ENCODE measurements at regions not wholly inside any gene's neighbourhood (a gene's known extent, or its start where the extent isn't known, plus 50 kb on each side); places are given as distances from the start of the nearest gene placed in this dataset.
"Not testable (repeated sequence)": the region's sequence is repeated elsewhere in the genome, so short reads cannot be mapped to it uniquely, and the experiment has no call there.

DNA sequence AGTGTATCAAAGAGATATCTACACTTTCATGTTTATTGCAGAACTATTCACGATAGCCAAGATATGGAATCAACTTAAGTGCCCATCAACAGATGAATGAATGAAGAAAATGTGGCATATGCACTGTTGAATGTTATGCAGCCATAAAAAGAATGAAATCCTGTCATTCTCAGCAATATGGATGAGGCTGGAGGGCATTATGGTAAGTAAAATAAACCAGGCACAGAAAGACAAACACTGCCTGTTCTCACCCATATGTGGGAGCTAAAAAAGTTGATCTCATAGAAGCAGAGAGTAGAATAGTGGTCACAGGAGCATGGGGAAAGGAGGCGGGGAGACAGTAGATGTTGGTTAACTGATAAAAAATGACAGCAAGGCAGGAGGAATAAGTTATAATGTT lies 561.8 kb downstream of the TOX3 start:
- FAIRE-seq (no peak), DNase-seq (ENCODE audit: low spot score in 2 of 2) (no peak)

DNA sequence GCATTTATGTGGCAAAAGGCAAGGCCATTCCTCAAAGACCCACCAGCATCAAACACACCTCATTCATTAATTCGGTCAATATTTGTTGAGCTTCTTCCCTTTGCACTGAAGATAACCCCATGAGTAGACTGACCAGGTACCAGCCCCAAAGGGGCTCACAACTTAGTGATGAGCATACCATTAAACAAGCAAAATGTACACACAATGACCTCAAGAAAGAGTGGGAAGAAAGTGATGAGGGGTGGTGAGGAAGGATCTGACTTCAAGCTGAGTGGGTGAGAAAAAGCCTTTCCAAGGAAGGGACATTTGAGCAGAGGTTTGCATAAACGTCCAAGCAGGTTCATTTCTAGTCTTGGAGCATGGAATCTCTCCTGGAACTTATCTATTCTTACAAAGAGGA lies 562.5 kb downstream of the TOX3 start:
- FAIRE-seq = no peak
- DNase-seq (ENCODE audit: low spot score in 2 of 2) = no peak

DNA sequence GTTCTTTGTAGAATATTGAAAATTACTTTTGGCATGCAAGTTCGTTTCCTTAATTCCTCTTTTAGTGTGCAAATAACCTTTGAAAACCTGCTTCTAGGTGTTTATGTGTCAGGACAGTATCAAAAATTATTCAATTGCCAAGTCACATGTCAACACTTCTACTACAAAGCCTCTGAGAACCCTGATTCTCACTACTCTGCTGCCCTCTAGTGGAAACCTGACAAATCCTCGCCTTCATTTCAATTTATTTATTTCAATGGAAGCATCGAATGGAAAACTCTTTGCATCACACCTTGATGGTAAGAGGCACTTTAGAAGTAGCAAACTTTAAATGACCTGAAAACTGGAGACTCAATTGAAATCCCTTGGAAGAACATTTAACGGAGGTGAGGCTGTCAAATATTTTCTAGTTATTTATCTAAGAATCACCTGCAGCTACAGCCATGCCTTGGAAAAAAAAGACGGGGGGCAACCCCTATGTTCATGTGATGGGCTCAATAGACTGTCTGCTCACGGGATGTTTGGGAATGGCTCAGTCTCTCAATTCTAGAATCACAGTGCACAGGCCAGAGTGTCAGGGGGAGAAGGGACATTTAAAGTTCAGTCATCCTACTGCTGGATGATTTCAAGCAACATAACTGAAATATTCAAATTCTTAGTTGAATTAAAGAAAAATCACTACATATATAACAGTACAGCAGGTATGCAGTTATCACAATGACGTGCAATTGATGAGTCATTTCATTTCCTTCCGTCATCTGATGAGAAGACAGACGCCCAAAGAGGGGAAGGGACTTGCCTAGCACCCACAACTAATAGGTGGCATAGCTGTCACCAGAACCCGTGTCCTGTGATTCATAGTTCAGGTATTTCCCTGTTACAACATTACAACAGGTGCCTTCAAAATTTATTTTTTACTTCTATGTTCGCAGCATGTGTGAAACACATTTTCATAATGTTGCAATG lies 563.9 kb downstream of the TOX3 start:
- DNase-seq (ENCODE audit: low spot score in 2 of 2) (peak; percentile 35 to 45), FAIRE-seq (peak; percentile 92)

DNA sequence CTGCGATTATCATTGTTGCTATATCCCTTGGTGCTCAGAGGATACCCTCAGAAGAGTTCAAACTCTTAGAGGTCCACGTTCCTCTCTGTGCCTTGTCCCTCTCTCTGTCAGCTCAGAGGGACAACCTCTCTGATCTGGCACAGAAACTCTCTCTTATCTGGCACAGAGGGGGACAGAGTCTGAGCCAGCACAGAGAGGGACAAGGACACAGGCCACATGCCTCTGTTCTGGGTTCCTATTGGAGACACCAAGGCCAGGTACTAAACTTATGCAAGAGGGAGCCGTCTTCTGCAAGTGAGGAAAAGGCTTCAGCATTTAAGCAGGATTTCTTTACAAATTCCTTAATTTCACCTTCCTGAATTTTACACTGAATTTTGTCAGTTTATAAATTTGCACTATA lies 565.2 kb downstream of the TOX3 start:
- DNase-seq (ENCODE audit: low spot score in 2 of 2) (no peak), FAIRE-seq (no peak)

DNA sequence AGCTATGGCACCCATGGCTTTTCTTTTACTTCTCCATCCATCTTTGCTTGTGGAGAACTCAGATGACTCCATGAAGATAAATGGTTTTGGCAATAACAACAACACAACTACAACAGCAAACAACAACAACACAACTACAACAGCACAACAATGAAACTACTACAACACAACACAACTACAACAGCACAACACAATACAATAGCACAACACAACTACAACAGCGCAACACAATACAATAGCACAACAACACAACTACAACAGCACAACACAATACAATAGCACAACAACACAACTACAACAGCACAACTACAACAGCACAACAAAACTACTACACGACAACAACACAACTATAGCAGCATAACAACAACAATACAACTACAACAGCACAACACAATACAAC lies 569.4 kb downstream of the TOX3 start:
- FAIRE-seq; DNase-seq (ENCODE audit: low spot score in 2 of 2): not testable (repeated sequence)

DNA sequence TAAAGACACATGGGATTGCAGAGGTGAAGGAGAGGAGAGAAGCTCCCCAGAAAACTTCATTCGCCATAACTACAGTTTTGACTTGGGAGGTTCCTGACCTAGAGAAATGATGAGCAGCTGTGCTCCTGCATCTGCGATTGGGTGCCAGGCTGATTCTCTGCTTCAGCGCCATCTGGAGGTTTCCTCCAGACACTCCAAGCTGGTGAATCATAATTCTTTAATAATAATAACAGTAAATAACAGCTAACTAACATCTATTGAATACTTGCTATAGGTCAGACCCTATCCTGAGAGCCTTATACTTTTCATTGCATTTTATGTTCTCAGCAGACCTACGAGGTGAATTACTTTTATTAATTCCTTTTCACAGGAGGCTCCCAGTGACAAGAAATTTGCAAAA lies 575.8 kb downstream of the TOX3 start:
- no peak for DNase-seq (ENCODE audit: low spot score in 2 of 2)
- FAIRE-seq = no peak

DNA sequence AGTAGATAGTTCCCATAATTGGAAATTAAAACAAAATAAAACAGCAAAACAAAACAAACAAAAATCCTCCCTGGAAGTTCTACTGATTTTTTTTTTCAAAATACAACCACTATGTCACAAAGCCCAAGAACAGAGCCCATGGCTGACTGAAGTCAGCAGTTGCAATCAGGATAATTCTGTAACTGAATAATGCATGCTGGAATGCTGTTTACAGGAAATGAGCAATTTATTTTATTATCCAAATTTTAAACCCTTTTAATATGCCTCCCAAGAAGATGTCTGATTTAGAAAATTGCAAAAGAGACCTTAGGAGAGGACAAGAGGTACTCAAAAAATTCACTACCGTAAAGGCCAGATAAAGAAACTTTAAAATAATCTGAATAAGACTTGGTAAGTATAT lies 578.2 kb downstream of the TOX3 start:
- FAIRE-seq = no peak
- DNase-seq (ENCODE audit: low spot score in 2 of 2) = no peak

DNA sequence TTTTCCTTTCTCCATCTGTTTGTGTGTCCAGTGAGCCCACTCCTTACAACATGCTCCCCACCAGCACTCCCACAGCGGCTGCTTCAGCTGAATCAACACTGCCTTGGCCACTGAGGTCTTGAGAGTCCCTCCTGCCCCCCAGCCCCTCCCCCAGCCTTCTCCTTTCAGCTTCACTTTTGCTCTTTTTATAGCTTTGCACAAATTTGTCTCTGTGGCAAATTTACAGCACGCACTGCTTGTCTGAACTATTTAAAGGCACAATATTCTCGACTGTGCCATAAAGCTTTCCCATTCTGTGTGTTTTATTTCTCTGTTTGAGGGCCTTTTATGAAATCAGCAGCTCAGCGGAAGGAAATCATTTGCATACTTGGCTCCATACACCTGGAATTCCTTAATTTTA lies 579.3 kb downstream of the TOX3 start:
- no peak for DNase-seq (ENCODE audit: low spot score in 2 of 2)
- no peak for FAIRE-seq

DNA sequence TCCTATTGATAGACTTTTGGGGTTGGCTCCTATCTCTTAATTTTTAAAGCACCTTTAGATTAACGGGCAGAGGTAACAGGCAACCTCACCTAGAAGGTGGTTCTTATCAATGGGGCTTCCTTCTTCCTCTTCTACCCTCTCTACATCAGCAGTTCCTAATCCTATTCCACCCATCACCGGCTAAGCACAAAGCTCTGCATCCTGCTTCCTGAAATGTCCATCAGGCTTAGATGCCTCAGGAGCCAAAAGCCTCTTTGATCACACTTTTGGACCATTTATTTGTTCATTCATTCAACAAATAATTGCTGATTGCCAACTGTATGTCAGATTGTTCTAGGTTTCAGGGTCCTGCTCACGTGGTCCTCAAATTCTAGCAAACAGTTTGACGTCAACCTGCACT lies 586.0 kb downstream of the TOX3 start:
- no peak for DNase-seq (ENCODE audit: low spot score in 2 of 2)
- FAIRE-seq = no peak

DNA sequence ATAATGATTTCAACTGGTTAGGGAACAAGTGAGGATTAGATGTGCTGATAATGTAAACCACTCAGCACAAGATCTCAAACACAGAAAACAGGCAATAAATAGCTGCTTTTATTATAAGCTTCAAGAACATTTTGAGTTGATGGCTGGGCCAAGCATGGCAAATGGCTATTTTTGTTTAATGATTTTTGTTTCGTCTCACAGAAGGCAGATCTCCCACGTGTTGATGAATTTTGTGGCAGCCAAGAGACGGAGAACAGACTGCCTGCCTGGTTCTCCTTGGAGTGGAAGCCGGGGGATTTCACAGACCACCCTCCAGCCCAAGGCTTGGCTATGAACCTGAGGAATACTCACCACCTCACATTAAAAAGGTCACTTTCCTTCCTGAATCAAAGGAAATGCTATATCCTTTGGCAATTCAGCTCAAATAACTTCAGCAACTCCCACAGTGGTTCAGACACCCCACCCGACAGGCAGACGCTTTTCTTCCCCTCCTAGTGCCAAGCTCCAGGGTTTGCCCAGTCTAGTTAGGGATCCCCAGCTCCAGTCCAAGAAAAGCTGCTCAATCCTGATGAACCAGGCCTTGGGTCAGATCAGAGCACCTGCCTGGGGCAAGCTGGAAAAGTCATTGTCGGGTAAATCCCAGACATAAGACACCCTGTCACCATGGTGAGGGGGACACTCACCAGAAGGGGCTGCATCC lies 593.5 kb downstream of the TOX3 start:
- FAIRE-seq (no peak), DNase-seq (ENCODE audit: low spot score in 2 of 2) (no peak)

DNA sequence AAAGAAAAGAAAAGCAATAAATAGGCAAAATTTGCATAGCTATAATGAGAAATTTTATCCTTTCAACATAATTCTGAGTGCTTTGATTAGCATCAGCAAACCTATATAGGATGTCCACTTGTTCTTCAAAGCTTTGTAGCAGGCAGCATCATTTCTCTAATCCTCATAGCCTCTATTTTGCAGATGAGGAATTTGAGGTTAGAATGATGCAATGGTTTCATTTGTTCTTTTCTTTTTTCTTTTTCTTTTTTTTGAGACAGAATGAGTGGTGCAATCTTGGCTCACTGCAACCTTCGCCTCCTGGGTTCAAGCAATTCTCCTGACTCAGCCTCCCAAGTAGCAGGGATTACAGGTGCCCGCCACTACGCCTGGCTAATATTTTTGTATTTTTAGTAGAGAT lies 594.4 kb downstream of the TOX3 start:
- DNase-seq (ENCODE audit: low spot score in 2 of 2) = no peak
- FAIRE-seq = no peak

DNA sequence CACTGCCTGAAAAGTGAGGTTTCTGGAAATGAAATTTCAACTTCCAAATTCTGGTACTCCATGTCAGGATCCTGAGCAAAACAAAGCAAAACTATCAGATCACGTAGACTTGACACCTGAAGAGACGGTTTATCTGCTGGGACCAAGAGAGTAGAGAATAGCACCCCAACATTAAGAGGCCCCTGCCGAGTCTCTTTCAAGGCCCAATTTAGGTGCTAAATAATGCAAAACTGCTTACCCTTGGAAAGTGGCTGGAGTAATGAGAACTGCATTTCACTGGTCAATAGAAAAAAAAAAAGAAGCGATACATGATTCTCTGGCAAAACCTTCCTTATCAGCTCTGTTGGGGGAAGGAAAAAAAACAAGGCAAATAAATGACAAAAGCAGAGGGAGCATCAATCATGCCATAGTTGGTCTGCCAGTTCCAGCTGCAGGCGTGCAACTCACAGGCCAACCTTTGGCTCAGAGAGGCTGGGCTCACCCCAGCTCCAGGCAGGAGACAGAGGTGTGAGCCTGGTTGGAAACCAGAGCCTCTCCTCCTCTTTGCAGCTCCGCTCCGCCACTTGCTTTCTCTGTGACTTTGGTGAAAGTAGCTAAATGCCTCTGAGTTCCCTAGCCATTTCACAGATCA lies 595.2 kb downstream of the TOX3 start:
- DNase-seq (ENCODE audit: low spot score in 2 of 2) = no peak
- FAIRE-seq = no peak

DNA sequence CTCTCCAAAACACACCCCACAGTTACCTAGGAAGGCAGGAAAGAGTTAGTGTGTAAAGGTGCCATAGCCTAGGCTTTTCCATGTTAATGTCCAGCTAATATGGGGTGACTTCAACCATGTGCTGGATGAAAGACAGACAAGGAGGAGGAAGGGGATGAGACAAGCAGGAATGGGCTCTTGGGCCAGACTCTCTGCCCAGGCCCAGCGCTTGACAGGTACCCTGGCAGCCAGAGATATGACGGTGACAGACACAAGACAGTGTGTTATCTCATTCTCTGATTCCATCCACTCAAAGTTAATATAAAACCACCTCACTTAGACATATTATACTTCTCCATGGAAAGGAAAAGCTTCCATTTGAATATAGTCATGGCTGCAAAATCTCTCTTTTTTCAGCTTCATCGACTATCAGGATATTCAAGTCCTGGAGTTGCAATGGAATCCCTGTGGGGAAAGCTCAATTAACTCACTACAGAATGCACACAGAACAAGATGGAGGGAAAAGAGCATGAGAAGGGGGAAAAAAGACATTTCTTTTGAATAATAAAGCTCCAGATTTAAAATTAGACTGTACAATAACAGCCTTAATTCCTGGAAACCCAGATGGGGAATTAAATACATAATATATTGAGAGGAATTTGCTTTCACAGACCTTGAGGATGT lies 596.7 kb downstream of the TOX3 start:
- no peak for FAIRE-seq

DNA sequence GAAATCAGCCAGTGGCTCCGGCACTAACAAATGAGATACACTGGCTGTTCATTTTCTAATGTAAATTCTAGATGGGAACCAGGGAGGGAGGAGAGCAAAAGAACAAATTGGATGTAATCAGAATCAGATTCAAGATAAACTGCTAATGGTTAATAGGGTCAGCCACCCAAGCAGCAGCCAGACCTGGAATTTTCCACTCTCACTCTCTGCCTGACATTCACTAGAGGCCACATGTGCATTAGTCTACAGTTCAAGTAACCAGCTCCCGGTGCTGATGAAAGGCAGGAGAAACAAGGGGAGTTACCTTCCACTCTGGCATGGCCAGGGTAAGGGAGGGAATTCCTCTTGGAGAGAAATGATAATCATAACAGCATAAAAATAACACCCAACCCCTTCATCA lies 597.7 kb downstream of the TOX3 start:
- no peak for DNase-seq (ENCODE audit: low spot score in 2 of 2)
- FAIRE-seq = no peak

More for the DNA sequence above, 596.7 kb downstream of the TOX3 start:
- DNase-seq (ENCODE audit: low spot score in 2 of 2) = no peak

DNA sequence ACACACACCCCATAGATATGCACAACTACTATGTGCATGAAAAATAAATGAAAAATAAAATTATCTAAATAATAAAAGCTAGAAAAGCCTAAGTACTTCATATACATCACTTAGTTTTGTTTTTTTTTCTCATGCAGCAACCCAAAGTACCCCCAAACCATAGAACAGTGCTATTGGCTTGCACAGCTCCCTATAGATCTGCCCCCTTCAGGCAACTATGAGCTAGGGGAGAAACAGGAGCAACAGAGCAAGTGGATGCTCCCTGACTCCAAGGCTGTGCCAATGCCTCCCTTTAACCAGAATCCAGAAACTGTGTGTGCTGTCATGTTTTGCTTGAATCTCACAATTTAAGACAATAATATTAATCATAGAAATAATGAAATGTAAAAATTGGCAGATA lies 605.5 kb downstream of the TOX3 start:
- no peak for DNase-seq (ENCODE audit: low spot score in 2 of 2)
- no peak for FAIRE-seq

DNA sequence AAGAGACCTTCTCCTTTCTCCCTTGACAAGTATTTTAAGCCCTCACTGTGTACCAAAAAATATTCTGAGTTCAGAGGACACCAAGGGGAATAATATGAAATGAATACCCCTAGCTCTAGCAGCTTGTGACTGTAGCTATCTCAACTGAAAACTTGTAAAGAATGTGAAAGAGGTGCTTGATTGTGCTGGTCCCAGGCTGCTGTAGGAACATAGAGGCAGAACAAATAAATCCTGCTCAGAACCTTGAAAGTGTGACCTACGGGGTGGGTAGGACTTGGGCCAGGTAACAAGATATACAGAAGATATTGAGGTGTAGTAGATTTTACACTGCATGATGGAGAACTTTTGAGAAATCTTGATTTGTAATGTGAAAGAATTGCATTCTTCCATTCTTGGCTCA lies 606.8 kb downstream of the TOX3 start:
- no peak for FAIRE-seq

DNA sequence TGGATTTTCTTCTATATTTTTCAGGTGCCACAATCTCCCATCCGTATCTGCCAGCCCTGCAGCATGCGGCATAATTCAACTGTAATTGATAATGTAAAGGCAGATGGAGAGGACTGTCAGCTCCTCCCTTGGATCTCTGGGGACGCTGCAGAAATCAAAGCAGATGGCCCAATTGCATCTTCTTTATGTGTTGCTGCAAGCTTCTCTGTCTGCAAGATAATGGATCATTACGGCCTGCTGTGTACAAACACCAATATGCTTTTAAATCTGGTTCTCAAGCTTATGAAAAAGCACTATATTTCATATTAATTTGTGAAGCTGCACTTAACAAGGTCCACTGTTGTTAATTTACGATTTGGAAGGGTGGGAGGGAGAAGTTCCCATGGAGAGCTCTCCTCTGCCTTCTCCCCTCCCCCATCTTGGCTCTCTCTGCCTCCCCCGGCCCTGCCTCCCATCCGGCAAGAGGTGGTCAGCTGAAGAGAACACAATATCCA lies 607.5 kb downstream of the TOX3 start:
- DNase-seq (ENCODE audit: low spot score in 2 of 2) (no peak), FAIRE-seq (no peak)

More for the DNA sequence above, 606.8 kb downstream of the TOX3 start:
- no peak for DNase-seq (ENCODE audit: low spot score in 2 of 2)

DNA sequence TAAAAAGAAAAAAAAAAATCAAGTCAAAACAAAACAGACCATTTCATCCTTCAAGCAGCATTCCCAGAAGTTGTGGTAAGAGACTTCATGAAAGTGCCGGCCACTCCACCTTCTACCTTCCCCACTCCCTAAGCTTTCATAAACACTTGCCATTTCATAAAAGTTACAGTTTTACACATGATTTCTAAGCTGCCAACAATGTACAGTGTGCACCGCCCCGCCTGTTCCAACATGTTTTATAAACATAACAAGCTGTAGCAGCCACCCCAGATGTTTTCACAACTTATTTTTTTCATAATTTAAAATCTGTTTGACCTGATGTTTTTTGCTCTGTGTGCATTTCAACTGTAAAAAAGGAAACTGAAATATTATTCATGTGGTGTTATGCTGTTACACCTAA lies 608.1 kb downstream of the TOX3 start:
- FAIRE-seq = no peak

DNA sequence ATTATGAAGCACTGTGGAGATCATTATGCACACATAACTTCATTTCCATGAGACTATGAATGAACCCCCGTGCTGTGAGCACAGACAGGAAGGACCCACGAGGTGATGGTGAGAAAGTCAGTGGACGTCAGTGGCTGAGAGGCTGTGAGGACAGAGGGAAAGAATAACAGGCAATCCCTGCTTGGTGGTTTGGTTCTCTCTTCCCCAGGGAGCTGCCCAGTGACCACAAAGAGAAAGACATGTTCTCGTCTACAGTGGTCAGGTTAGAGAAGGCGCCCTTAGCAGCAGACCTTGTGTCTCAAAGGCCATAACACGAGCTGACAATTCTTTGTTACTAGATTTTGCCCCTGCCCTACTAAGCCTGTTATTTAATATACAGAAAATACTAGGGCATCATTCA lies 609.2 kb downstream of the TOX3 start:
- FAIRE-seq (no peak), DNase-seq (ENCODE audit: low spot score in 2 of 2) (no peak)

More for the DNA sequence above, 608.1 kb downstream of the TOX3 start:
- no peak for DNase-seq (ENCODE audit: low spot score in 2 of 2)

DNA sequence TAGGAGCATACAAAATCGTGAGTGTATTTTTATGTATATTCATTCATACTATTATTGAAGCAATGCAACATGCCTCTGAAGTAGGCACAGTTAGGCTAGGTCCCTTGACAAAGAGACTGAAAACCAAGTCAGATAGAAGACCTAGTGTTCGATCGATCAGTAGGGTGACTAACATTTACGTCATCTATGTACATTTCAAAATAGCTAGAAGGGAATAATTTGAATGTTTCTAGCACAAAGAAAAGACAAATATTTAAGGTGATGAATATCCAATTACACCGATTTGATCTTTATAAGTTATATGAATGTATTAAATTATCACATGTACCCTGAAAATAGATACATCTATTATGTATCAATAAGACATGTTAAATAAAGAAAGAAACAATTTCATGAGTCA lies 610.1 kb downstream of the TOX3 start:
- FAIRE-seq = no peak
- DNase-seq (ENCODE audit: low spot score in 2 of 2) = no peak

DNA sequence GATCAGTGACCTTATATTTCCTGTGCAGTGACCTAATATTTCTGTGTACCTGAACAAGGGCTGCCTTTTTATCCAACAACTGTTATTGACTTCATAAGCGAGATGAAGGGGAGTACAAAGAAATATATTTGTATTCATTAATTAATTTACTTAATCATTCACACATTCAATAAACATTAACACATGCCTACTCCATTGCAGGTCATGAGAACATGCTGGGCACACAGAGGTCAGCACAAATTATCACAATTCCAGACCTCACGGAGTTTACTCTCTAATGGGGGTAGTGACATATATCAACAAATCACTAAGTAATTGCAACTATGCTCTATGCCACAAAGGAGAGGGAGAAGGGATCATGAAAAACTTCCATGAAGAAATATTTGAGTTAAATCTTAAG lies 614.6 kb downstream of the TOX3 start:
- DNase-seq (ENCODE audit: low spot score in 2 of 2) (no peak), FAIRE-seq (no peak)

Data from frontal cortex (tissue), 3 donors.